ENCODE measurements at regions not wholly inside any gene's neighbourhood (a gene's known extent, or its start where the extent isn't known, plus 50 kb on each side); places are given as distances from the start of the nearest gene placed in this dataset.

DNA sequence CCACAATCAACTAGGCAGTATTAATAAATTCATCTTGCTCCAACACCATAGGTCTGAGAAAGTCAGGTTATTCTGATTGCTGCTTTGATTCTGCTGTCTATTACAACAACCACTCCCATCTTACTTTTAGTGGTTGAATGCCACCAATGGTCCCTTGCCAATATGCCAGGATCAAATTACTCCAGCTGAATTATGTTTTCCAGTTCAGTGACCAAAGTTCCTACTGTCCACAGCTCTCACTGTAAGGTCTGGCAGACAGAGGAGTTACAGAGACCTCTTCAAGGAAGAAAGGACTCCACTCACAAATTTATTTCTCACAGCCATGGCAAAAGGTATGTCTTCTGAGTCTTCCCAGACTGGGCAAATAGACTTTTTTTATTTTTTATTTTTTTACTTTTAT is 557.0 kb downstream of the HAO1 start:
- H4K91ac ChIP-seq (ENCODE audit: low read length), result no peak overlapping the region
- no peak for DNase-seq
- no peaks in the 10 kb centered on the region for H3K79me1 ChIP-seq (replicated peaks; ENCODE audit: low read length, poor library complexity, severe bottlenecking)

DNA sequence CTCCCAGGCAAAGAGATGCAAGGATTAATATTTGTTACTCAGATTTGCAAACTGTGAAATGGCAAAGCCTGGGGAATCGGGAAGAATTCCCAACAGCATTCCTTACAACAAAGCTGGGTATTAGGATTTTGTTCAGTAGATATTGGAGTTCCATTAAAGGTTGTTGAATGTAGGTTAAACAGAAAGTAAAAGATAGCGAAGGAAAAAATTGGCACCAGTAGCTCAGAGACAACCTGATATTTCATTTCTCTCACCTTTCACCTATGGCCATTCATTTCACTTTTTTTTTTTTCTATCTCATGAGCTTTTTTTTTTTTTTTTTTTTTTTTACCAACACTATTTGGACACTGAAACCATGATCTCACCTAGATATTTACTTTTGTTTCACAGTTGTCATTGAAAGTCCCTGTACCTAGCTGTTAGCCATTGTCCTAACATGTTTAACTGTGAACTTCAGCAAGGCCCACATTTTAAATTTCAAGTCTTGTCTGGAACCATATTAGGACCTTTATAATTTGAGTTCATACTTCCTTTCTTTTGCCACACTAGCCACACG is 552.5 kb downstream of the HAO1 start:
- DNase-seq, result no peak
- H3K18ac ChIP-seq (ENCODE audit: low read depth in 1 of 2, low read length in 2 of 2), result no peak overlapping the region
- no peak overlapping the region for H3K23ac ChIP-seq (ENCODE audit: low read length in 2 of 2)
- no peak overlapping the region for H2AFZ ChIP-seq (ENCODE audit: low read depth, low read length)
- no peak overlapping the region for H3K27ac ChIP-seq (ENCODE audit: low read length, poor library complexity, severe bottlenecking)
- no peak overlapping the region for H2BK120ac ChIP-seq (ENCODE audit: low read depth, low read length)
- H4K91ac ChIP-seq (ENCODE audit: low read length), result no peak overlapping the region
- H2BK15ac ChIP-seq (ENCODE audit: low read depth, poor library complexity, severe bottlenecking), result no peak overlapping the region
- H3K36me3 ChIP-seq (ENCODE audit: control insufficient read depth in 1 of 2, insufficient read depth in 2 of 2, low read depth in 1 of 2, low read length in 2 of 2), result no peaks in the 10 kb centered on the region
- no peak overlapping the region for H3K14ac ChIP-seq (ENCODE audit: low read length in 2 of 2)
- no peaks in the 10 kb centered on the region for H3K4me1 ChIP-seq (ENCODE audit: control insufficient read depth, insufficient read depth, low read depth, low read length)
- no peak overlapping the region for H2BK12ac ChIP-seq (ENCODE audit: low read length in 2 of 2)
- H3K27me3 ChIP-seq (ENCODE audit: control insufficient read depth in 1 of 2, insufficient read depth in 1 of 2, low read length in 2 of 2), result no peaks in the 10 kb centered on the region
- no peak overlapping the region for H2BK5ac ChIP-seq (ENCODE audit: low read depth, low read length, poor library complexity, severe bottlenecking)
- H3K4ac ChIP-seq (ENCODE audit: low read depth in 1 of 2, low read length in 2 of 2), result no peak overlapping the region
- no peak overlapping the region for H3K4me2 ChIP-seq (ENCODE audit: low read length, poor library complexity, severe bottlenecking)
- WGBS, result 66% methylated on average over 2 of the region's 3 CpGs
- H3K79me1 ChIP-seq (replicated peaks; ENCODE audit: low read length, poor library complexity, severe bottlenecking), result no peaks in the 10 kb centered on the region
- H3K4me3 ChIP-seq (ENCODE audit: insufficient read depth in 1 of 2, low read depth in 1 of 2, low read length in 2 of 2), result no peak overlapping the region
- H3K9me3 ChIP-seq (ENCODE audit: control insufficient read depth, low read length), result no peaks in the 10 kb centered on the region
- H3K9ac ChIP-seq (ENCODE audit: low read length), result no peak overlapping the region
- no peak overlapping the region for H2AK5ac ChIP-seq (ENCODE audit: low read length, severe bottlenecking)
- no peak overlapping the region for H4K8ac ChIP-seq (ENCODE audit: low read length)

More for the DNA sequence above, 557.0 kb downstream of the HAO1 start:
- H3K4me2 ChIP-seq (ENCODE audit: low read length, poor library complexity, severe bottlenecking), result no peak overlapping the region
- no peaks in the 10 kb centered on the region for H3K27me3 ChIP-seq (ENCODE audit: control insufficient read depth in 1 of 2, insufficient read depth in 1 of 2, low read length in 2 of 2)
- H3K23ac ChIP-seq (ENCODE audit: low read length in 2 of 2), result no peak overlapping the region
- no peak overlapping the region for H2AK5ac ChIP-seq (ENCODE audit: low read length, severe bottlenecking)
- no peak overlapping the region for H2BK120ac ChIP-seq (ENCODE audit: low read depth, low read length)
- H4K8ac ChIP-seq (ENCODE audit: low read length), result no peak overlapping the region
- no peak overlapping the region for H3K14ac ChIP-seq (ENCODE audit: low read length in 2 of 2)
- H2AFZ ChIP-seq (ENCODE audit: low read depth, low read length), result no peak overlapping the region
- no peak overlapping the region for H2BK15ac ChIP-seq (ENCODE audit: low read depth, poor library complexity, severe bottlenecking)
- no peak overlapping the region for H2BK12ac ChIP-seq (ENCODE audit: low read length in 2 of 2)
- H3K18ac ChIP-seq (ENCODE audit: low read depth in 1 of 2, low read length in 2 of 2), result no peak overlapping the region
- no peaks in the 10 kb centered on the region for H3K9me3 ChIP-seq (ENCODE audit: control insufficient read depth, low read length)
- no peak overlapping the region for H3K4me3 ChIP-seq (ENCODE audit: insufficient read depth in 1 of 2, low read depth in 1 of 2, low read length in 2 of 2)
- H3K4ac ChIP-seq (ENCODE audit: low read depth in 1 of 2, low read length in 2 of 2), result no peak overlapping the region
- H3K27ac ChIP-seq (ENCODE audit: low read length, poor library complexity, severe bottlenecking), result no peak overlapping the region
- H3K36me3 ChIP-seq (ENCODE audit: control insufficient read depth in 1 of 2, insufficient read depth in 2 of 2, low read depth in 1 of 2, low read length in 2 of 2), result no peaks in the 10 kb centered on the region
- H3K4me1 ChIP-seq (ENCODE audit: control insufficient read depth, insufficient read depth, low read depth, low read length), result no peaks in the 10 kb centered on the region
- no peak overlapping the region for H3K9ac ChIP-seq (ENCODE audit: low read length)
- no peak overlapping the region for H2BK5ac ChIP-seq (ENCODE audit: low read depth, low read length, poor library complexity, severe bottlenecking)

DNA sequence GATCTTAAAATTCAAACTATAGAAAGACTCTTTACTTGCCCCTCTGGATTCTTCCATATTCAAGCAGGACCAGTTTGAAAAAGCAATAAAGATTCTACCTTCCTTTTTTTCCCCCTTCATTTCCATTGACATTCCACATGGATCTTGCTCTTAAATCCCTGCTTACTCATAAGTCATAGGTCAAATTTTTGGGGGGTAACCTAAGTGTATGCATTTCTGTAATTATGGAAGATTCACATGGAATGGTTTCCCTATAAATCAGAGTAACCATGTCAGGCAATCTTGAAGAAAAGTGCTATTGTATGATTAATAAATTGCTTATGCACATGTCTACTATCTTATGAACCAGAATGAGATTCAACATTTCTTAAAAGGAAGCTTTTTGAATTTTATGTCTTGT is 551.0 kb downstream of the HAO1 start:
- H3K23ac ChIP-seq (ENCODE audit: low read length in 2 of 2), result no peak overlapping the region
- H3K4me2 ChIP-seq (ENCODE audit: low read length, poor library complexity, severe bottlenecking), result no peak overlapping the region
- H3K9me3 ChIP-seq (ENCODE audit: control insufficient read depth, low read length), result no peaks in the 10 kb centered on the region
- no peak overlapping the region for H2BK120ac ChIP-seq (ENCODE audit: low read depth, low read length)
- H3K27ac ChIP-seq (ENCODE audit: low read length, poor library complexity, severe bottlenecking), result no peak overlapping the region
- H2AK5ac ChIP-seq (ENCODE audit: low read length, severe bottlenecking), result no peak overlapping the region
- no peak for DNase-seq
- no peak overlapping the region for H3K18ac ChIP-seq (ENCODE audit: low read depth in 1 of 2, low read length in 2 of 2)
- H3K27me3 ChIP-seq (ENCODE audit: control insufficient read depth in 1 of 2, insufficient read depth in 1 of 2, low read length in 2 of 2), result no peaks in the 10 kb centered on the region
- H3K9ac ChIP-seq (ENCODE audit: low read length), result no peak overlapping the region
- no peaks in the 10 kb centered on the region for H3K36me3 ChIP-seq (ENCODE audit: control insufficient read depth in 1 of 2, insufficient read depth in 2 of 2, low read depth in 1 of 2, low read length in 2 of 2)
- no peak overlapping the region for H4K8ac ChIP-seq (ENCODE audit: low read length)
- H4K91ac ChIP-seq (ENCODE audit: low read length), result no peak overlapping the region
- no peak overlapping the region for H2AFZ ChIP-seq (ENCODE audit: low read depth, low read length)
- H2BK5ac ChIP-seq (ENCODE audit: low read depth, low read length, poor library complexity, severe bottlenecking), result no peak overlapping the region
- no peak overlapping the region for H3K14ac ChIP-seq (ENCODE audit: low read length in 2 of 2)
- H3K4me1 ChIP-seq (ENCODE audit: control insufficient read depth, insufficient read depth, low read depth, low read length), result peaks cover 1% of the 10 kb centered on the region
- no peaks in the 10 kb centered on the region for H3K79me1 ChIP-seq (replicated peaks; ENCODE audit: low read length, poor library complexity, severe bottlenecking)
- H3K4me3 ChIP-seq (ENCODE audit: insufficient read depth in 1 of 2, low read depth in 1 of 2, low read length in 2 of 2), result no peak overlapping the region
- no peak overlapping the region for H3K4ac ChIP-seq (ENCODE audit: low read depth in 1 of 2, low read length in 2 of 2)
- no peak overlapping the region for H2BK15ac ChIP-seq (ENCODE audit: low read depth, poor library complexity, severe bottlenecking)
- no peak overlapping the region for H2BK12ac ChIP-seq (ENCODE audit: low read length in 2 of 2)

DNA sequence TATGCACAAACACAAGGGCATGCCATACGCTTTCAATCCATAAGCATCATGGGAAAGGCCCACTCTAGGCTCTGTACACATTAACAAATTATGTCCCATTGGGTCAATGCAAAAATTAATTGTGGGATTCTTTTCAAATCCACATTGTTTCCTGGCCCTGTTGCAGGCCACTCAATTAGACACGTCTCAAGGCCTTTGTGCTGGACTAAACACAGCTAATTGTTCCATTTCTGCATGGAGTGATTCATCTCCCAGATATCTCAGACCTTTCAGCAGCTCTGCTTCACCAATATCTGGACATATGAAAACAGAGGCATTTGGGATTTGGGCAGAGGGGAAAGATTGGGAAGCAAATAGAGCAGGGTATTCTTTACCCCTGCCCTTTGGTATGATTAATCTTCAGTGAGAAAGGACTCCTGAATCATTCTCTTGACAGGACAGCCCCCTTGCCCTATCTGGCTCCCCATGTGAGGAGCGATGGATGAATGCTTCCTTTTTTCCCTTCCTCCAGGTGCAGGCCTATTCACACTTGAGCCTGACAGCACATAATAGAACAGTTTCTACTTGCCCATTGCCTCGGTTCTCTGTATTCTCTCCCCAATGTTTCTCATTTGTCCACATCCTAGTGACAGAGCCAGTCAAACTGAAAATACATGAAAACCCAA is 547.6 kb downstream of the HAO1 start:
- Histone ChIP-seq H3K14ac (ENCODE audit: low read length in 2 of 2) (peak overlapping the region in 1 of 2 experiments; percentile 21), H3K27ac (ENCODE audit: low read length, poor library complexity, severe bottlenecking) (no peak overlapping the region), H2BK15ac (ENCODE audit: low read depth, poor library complexity, severe bottlenecking) (no peak overlapping the region), H3K4me3 (ENCODE audit: insufficient read depth in 1 of 2, low read depth in 1 of 2, low read length in 2 of 2) (no peak overlapping the region), H3K4me1 (ENCODE audit: control insufficient read depth, insufficient read depth, low read depth, low read length) (peaks cover 1% of the 10 kb centered on the region), H3K4ac (ENCODE audit: low read depth in 1 of 2, low read length in 2 of 2) (no peak overlapping the region), H4K8ac (ENCODE audit: low read length) (no peak overlapping the region), H3K23ac (ENCODE audit: low read length in 2 of 2) (no peak overlapping the region), H3K9ac (ENCODE audit: low read length) (no peak overlapping the region), H2AK5ac (ENCODE audit: low read length, severe bottlenecking) (no peak overlapping the region), H2AFZ (ENCODE audit: low read depth, low read length) (no peak overlapping the region), H4K91ac (ENCODE audit: low read length) (no peak overlapping the region), H2BK120ac (ENCODE audit: low read depth, low read length) (no peak overlapping the region), H3K27me3 (ENCODE audit: control insufficient read depth in 1 of 2, insufficient read depth in 1 of 2, low read length in 2 of 2) (no peaks in the 10 kb centered on the region), H3K79me1 (replicated peaks; ENCODE audit: low read length, poor library complexity, severe bottlenecking) (no peaks in the 10 kb centered on the region), H2BK12ac (ENCODE audit: low read length in 2 of 2) (no peak overlapping the region), H2BK5ac (ENCODE audit: low read depth, low read length, poor library complexity, severe bottlenecking) (no peak overlapping the region), H3K36me3 (ENCODE audit: control insufficient read depth in 1 of 2, insufficient read depth in 2 of 2, low read depth in 1 of 2, low read length in 2 of 2) (no peaks in the 10 kb centered on the region), H3K18ac (ENCODE audit: low read depth in 1 of 2, low read length in 2 of 2) (no peak overlapping the region), H3K9me3 (ENCODE audit: control insufficient read depth, low read length) (no peaks in the 10 kb centered on the region), H3K4me2 (ENCODE audit: low read length, poor library complexity, severe bottlenecking) (no peak overlapping the region)
- no peak for DNase-seq
- 82% methylated on average over 4 of the region's 4 CpGs for WGBS
